ENCODE measurements at regions not wholly inside any gene's neighbourhood (a gene's known extent, or its start where the extent isn't known, plus 50 kb on each side); places are given as distances from the start of the nearest gene placed in this dataset.

- no peaks in the 10 kb centered on the region for H3K4me1 Mint-ChIP-seq
- no peak for ATAC-seq
- Histone ChIP-seq H3K27me3 (ENCODE audit: control insufficient read depth in 2 of 2, insufficient read depth in 2 of 2, low read length in 2 of 2) (no peaks in the 10 kb centered on the region), H3K4me1 (ENCODE audit: control insufficient read depth in 2 of 2, insufficient read depth in 2 of 2, low read length in 2 of 2) (no peaks in the 10 kb centered on the region), H3K4me3 (ENCODE audit: low read length) (no peak overlapping the region), H3K36me3 (ENCODE audit: control insufficient read depth in 2 of 3, insufficient read depth in 3 of 3, low read length in 3 of 3) (no peaks in the 10 kb centered on the region), H3K27ac (ENCODE audit: low read depth, low read length) (no peak overlapping the region), H3K9me3 (ENCODE audit: control insufficient read depth in 2 of 3, low read length in 3 of 3) (no peaks in the 10 kb centered on the region)
- H3K27me3 Mint-ChIP-seq, result peaks cover 3 to 29% (median 15%) of the 10 kb centered on the region in 5 donors
- H3K4me3 Mint-ChIP-seq, result no peak overlapping the region
- DNase-seq, result no peak
- peaks cover 0 to 5% (median 0%) of the 10 kb centered on the region in 11 donors for H3K9me3 Mint-ChIP-seq
- ChIA-PET CTCF (no interaction called here), POLR2A (no interaction called here)
- no peaks in the 10 kb centered on the region for H3K36me3 Mint-ChIP-seq
- intact Hi-C loops (cut with micrococcal nuclease), result no loop called here
- H3K27ac Mint-ChIP-seq, result peak overlapping the region in 1 of 9 donors; percentile 37
Measured at GRCh38 chr2:104756118-104756517, 97.8 kb upstream of the POU3F3 start.

- Mint-ChIP-seq H3K4me1 (no peaks in the 10 kb centered on the region), H3K9me3 (peaks cover 0 to 5% (median 0%) of the 10 kb centered on the region in 11 donors), H3K4me3 (no peak overlapping the region), H3K27ac (no peak overlapping the region), H3K27me3 (peaks cover 3 to 33% (median 15%) of the 10 kb centered on the region in 5 donors), H3K36me3 (no peaks in the 10 kb centered on the region)
- ChIA-PET CTCF (no interaction called here), POLR2A (no interaction called here)
- Histone ChIP-seq H3K4me3 (ENCODE audit: low read length) (no peak overlapping the region), H3K4me1 (ENCODE audit: control insufficient read depth in 2 of 2, insufficient read depth in 2 of 2, low read length in 2 of 2) (no peaks in the 10 kb centered on the region), H3K27me3 (ENCODE audit: control insufficient read depth in 2 of 2, insufficient read depth in 2 of 2, low read length in 2 of 2) (no peaks in the 10 kb centered on the region), H3K27ac (ENCODE audit: low read depth, low read length) (no peak overlapping the region), H3K9me3 (ENCODE audit: control insufficient read depth in 2 of 3, low read length in 3 of 3) (no peaks in the 10 kb centered on the region), H3K36me3 (ENCODE audit: control insufficient read depth in 2 of 3, insufficient read depth in 3 of 3, low read length in 3 of 3) (no peaks in the 10 kb centered on the region)
- DNase-seq (no peak), ATAC-seq (no peak)
- intact Hi-C loops (cut with micrococcal nuclease), result no loop called here
Measured at GRCh38 chr2:104757056-104757455, 96.9 kb upstream of the POU3F3 start.

DNA sequence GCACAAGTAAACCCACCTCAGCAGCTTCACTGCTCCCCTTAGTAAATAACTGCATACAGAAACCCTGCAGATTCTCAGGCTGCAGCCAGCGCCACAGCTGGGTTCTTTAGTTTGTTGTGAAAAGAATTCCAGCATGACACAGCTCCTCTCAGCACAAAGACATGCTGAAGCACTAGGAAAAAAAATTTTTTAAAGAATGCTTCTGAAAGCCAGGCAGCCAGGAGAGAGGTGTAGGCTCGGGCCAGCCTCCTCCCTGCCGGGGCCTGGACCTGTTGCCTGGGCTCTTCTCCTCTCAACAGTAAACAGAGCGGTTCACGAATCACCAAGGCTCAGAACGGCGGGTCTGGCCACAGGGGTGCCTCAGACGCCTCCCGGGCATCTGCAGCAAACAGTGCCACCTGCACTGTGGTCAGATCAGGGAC is 95.7 kb upstream of the POU3F3 start:
- POLR2A ChIA-PET, result no interaction called here
- H3K4me1 ChIP-seq (ENCODE audit: control insufficient read depth in 2 of 2, insufficient read depth in 2 of 2, low read length in 2 of 2), result no peaks in the 10 kb centered on the region
- H3K27me3 ChIP-seq (ENCODE audit: control insufficient read depth in 2 of 2, insufficient read depth in 2 of 2, low read length in 2 of 2), result no peaks in the 10 kb centered on the region
- no peak overlapping the region for H3K4me3 ChIP-seq (ENCODE audit: low read length)
- intact Hi-C loops (cut with micrococcal nuclease), result no loop called here
- Mint-ChIP-seq H3K4me3 (no peak overlapping the region), H3K27me3 (peaks cover 3 to 33% (median 14%) of the 10 kb centered on the region in 5 donors), H3K9me3 (peaks cover 0 to 5% (median 0%) of the 10 kb centered on the region in 11 donors), H3K4me1 (no peaks in the 10 kb centered on the region), H3K36me3 (no peaks in the 10 kb centered on the region), H3K27ac (no peak overlapping the region)
- no peaks in the 10 kb centered on the region for H3K36me3 ChIP-seq (ENCODE audit: control insufficient read depth in 2 of 3, insufficient read depth in 3 of 3, low read length in 3 of 3)
- DNase-seq (no peak), ATAC-seq (no peak)
- no peaks in the 10 kb centered on the region for H3K9me3 ChIP-seq (ENCODE audit: control insufficient read depth in 2 of 3, low read length in 3 of 3)
- CTCF ChIA-PET, result no interaction called here
- H3K27ac ChIP-seq (ENCODE audit: low read depth, low read length), result no peak overlapping the region

GRCh38 chr2:104762031-104762430 is 91.9 kb upstream of the POU3F3 start:
- Mint-ChIP-seq H3K9me3 (peaks cover 0 to 5% (median 0%) of the 10 kb centered on the region in 11 donors), H3K27me3 (peaks cover 0 to 23% (median 17%) of the 10 kb centered on the region in 5 donors), H3K4me1 (no peaks in the 10 kb centered on the region), H3K36me3 (no peaks in the 10 kb centered on the region), H3K4me3 (no peak overlapping the region), H3K27ac (no peak overlapping the region)
- ChIA-PET CTCF (no interaction called here), POLR2A (no interaction called here)
- H3K27me3 ChIP-seq (ENCODE audit: control insufficient read depth in 2 of 2, insufficient read depth in 2 of 2, low read length in 2 of 2), result no peaks in the 10 kb centered on the region
- ATAC-seq (no peak), DNase-seq (no peak)
- H3K36me3 ChIP-seq (ENCODE audit: control insufficient read depth in 2 of 3, insufficient read depth in 3 of 3, low read length in 3 of 3), result no peaks in the 10 kb centered on the region
- H3K4me1 ChIP-seq (ENCODE audit: control insufficient read depth in 2 of 2, insufficient read depth in 2 of 2, low read length in 2 of 2), result no peaks in the 10 kb centered on the region
- H3K9me3 ChIP-seq (ENCODE audit: control insufficient read depth in 2 of 3, low read length in 3 of 3), result no peaks in the 10 kb centered on the region
- no peak overlapping the region for H3K4me3 ChIP-seq (ENCODE audit: low read length)
- H3K27ac ChIP-seq (ENCODE audit: low read depth, low read length), result no peak overlapping the region
- intact Hi-C loops (cut with micrococcal nuclease), result no loop called here

GRCh38 chr2:104766683-104767082 is 87.2 kb upstream of the POU3F3 start:
- POLR2A ChIA-PET, result no interaction called here
- Mint-ChIP-seq H3K27me3 (peaks cover 0 to 16% (median 5%) of the 10 kb centered on the region in 5 donors), H3K36me3 (no peaks in the 10 kb centered on the region), H3K4me3 (no peak overlapping the region), H3K9me3 (peaks cover 0 to 13% (median 2%) of the 10 kb centered on the region in 11 donors), H3K27ac (no peak overlapping the region), H3K4me1 (no peaks in the 10 kb centered on the region)
- no peak for ATAC-seq
- no peaks in the 10 kb centered on the region for H3K27me3 ChIP-seq (ENCODE audit: control insufficient read depth in 2 of 2, insufficient read depth in 2 of 2, low read length in 2 of 2)
- no peak overlapping the region for H3K4me3 ChIP-seq (ENCODE audit: low read length)
- H3K36me3 ChIP-seq (ENCODE audit: control insufficient read depth in 2 of 3, insufficient read depth in 3 of 3, low read length in 3 of 3), result no peaks in the 10 kb centered on the region
- H3K4me1 ChIP-seq (ENCODE audit: control insufficient read depth in 2 of 2, insufficient read depth in 2 of 2, low read length in 2 of 2), result no peaks in the 10 kb centered on the region
- CTCF ChIA-PET, result no interaction called here
- intact Hi-C loops (cut with micrococcal nuclease), result no loop called here
- no peak for DNase-seq
- H3K9me3 ChIP-seq (ENCODE audit: control insufficient read depth in 2 of 3, low read length in 3 of 3), result no peaks in the 10 kb centered on the region
- no peak overlapping the region for H3K27ac ChIP-seq (ENCODE audit: low read depth, low read length)

DNA sequence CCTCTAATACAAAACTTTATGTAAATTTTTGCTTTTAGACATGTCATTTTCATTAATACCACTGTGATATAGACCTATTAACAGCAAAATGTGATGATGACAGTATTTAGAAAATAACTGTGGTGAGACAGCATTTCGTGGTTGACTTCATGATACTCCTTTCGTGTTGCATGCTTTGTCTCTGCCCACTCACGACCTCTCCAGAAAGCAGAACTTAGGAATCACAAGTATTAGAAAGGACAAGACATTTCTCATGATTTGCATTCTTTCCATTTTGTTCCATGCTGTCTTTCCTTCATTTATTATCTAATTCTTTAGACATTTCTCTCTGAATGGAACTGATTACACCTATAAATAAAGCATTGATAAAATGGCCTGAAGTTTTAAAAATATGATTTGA is 85.2 kb upstream of the POU3F3 start:
- H3K27me3 ChIP-seq (ENCODE audit: control insufficient read depth in 2 of 2, insufficient read depth in 2 of 2, low read length in 2 of 2), result no peaks in the 10 kb centered on the region
- H3K9me3 Mint-ChIP-seq, result peaks cover 0 to 15% (median 3%) of the 10 kb centered on the region in 11 donors
- H3K27me3 Mint-ChIP-seq, result peaks cover 0 to 15% (median 7%) of the 10 kb centered on the region in 5 donors
- no peak overlapping the region for H3K4me3 ChIP-seq (ENCODE audit: low read length)
- DNase-seq (no peak), ATAC-seq (no peak)
- CTCF ChIA-PET, result no interaction called here
- H3K4me1 Mint-ChIP-seq, result no peaks in the 10 kb centered on the region
- H3K36me3 ChIP-seq (ENCODE audit: control insufficient read depth in 2 of 3, insufficient read depth in 3 of 3, low read length in 3 of 3), result no peaks in the 10 kb centered on the region
- H3K4me3 Mint-ChIP-seq, result no peak overlapping the region
- H3K4me1 ChIP-seq (ENCODE audit: control insufficient read depth in 2 of 2, insufficient read depth in 2 of 2, low read length in 2 of 2), result no peaks in the 10 kb centered on the region
- no peaks in the 10 kb centered on the region for H3K9me3 ChIP-seq (ENCODE audit: control insufficient read depth in 2 of 3, low read length in 3 of 3)
- no peak overlapping the region for H3K27ac Mint-ChIP-seq
- POLR2A ChIA-PET, result no interaction called here
- intact Hi-C loops (cut with micrococcal nuclease), result no loop called here
- no peak overlapping the region for H3K27ac ChIP-seq (ENCODE audit: low read depth, low read length)
- no peaks in the 10 kb centered on the region for H3K36me3 Mint-ChIP-seq

DNA sequence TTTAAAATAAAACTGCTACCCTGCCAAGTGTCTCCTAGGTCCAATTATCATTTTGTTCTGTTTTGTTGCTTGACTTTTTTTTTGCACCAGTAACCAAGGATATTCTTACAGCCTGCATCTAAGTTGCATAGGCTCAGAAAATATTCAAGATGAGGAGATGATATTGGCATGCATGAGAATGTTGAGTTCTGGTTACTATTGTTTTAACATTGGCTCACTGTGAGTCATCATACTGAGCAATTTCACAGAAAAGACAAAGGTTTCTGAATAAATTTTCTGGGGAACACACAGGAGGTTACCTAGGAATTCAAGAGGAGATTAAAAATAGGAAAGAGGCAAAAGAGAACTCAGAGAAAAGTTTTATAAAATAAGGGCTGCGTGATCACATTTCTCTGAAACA is 84.8 kb upstream of the POU3F3 start:
- peaks cover 0 to 15% (median 7%) of the 10 kb centered on the region in 5 donors for H3K27me3 Mint-ChIP-seq
- ATAC-seq, result no peak

More for the DNA sequence above, 84.8 kb upstream of the POU3F3 start:
- no peaks in the 10 kb centered on the region for H3K27me3 ChIP-seq (ENCODE audit: control insufficient read depth in 2 of 2, insufficient read depth in 2 of 2, low read length in 2 of 2)
- no peaks in the 10 kb centered on the region for H3K4me1 Mint-ChIP-seq
- CTCF ChIA-PET, result no interaction called here
- no peak for DNase-seq
- intact Hi-C loops (cut with micrococcal nuclease), result no loop called here
- H3K4me3 Mint-ChIP-seq, result no peak overlapping the region
- H3K36me3 Mint-ChIP-seq, result no peaks in the 10 kb centered on the region
- no peak overlapping the region for H3K27ac ChIP-seq (ENCODE audit: low read depth, low read length)
- H3K9me3 Mint-ChIP-seq, result peaks cover 0 to 15% (median 3%) of the 10 kb centered on the region in 11 donors
- POLR2A ChIA-PET, result no interaction called here
- H3K36me3 ChIP-seq (ENCODE audit: control insufficient read depth in 2 of 3, insufficient read depth in 3 of 3, low read length in 3 of 3), result no peaks in the 10 kb centered on the region
- H3K9me3 ChIP-seq (ENCODE audit: control insufficient read depth in 2 of 3, low read length in 3 of 3), result no peaks in the 10 kb centered on the region
- H3K27ac Mint-ChIP-seq, result no peak overlapping the region
- H3K4me3 ChIP-seq (ENCODE audit: low read length), result no peak overlapping the region
- H3K4me1 ChIP-seq (ENCODE audit: control insufficient read depth in 2 of 2, insufficient read depth in 2 of 2, low read length in 2 of 2), result no peaks in the 10 kb centered on the region

Data from naive thymus-derived CD4-positive, alpha-beta T cell (primary cell).